K562 (cell line): ENCODE measurements at regions not wholly inside any gene's neighbourhood (a gene's known extent, or its start where the extent isn't known, plus 50 kb on each side); places are given as distances from the start of the nearest gene placed in this dataset.

Experiments
- ARHGAP35 ChIP-seq: fragments of 450-650 bp; IDR thresholded peaks from 2 replicates; pipeline ENCODE4 v1.6.1; 2018; ENCODE audit not compliant: partially characterized antibody
- IRF2 ChIP-seq: sonication (generic); formaldehyde crosslinking; IDR thresholded peaks from 2 replicates; pipeline ENCODE4 v1.8.1; 2022; ENCODE audit warnings: mild to moderate bottlenecking, missing genetic modification reagents
- KDM5B ChIP-seq: fragments of 200-600 bp; sonication (generic); IDR thresholded peaks from 2 replicates; pipeline ENCODE4 v1.6.1; 2012; ENCODE audit warnings: low read depth, mild to moderate bottlenecking, moderate library complexity, low read length, control low read depth, inconsistent platforms; ENCODE audit not compliant: insufficient replicate concordance
- RREB1 ChIP-seq: fragments of 250-450 bp; sonication (Bioruptor Pico); IDR thresholded peaks from 2 replicates; pipeline ENCODE4 v1.4.0; 2020
- ZBTB49 ChIP-seq: sonication (generic); formaldehyde crosslinking; IDR thresholded peaks from 2 replicates; pipeline ENCODE4 v1.8.0; 2022; ENCODE audit warnings: missing genetic modification reagents, mild to moderate bottlenecking, borderline replicate concordance

- no peak for TF ChIP-seq RREB1 (CRISPR knock-in tag)
- TF ChIP-seq ZBTB49 (CRISPR knock-in tag), result no peak
- TF ChIP-seq IRF2 (CRISPR knock-in tag), result no peak
- no peak for TF ChIP-seq KDM5B
- TF ChIP-seq ARHGAP35, result no peak
Measured at GRCh38 chr7:84704380-84704779, 482.5 kb downstream of the SEMA3D start (continued).
